HL-60 (cell line): ENCODE measurements at regions not wholly inside any gene's neighbourhood (a gene's known extent, or its start where the extent isn't known, plus 50 kb on each side); places are given as distances from the start of the nearest gene placed in this dataset.

Experiments
- CTCF ChIP-seq: IDR thresholded peaks from one replicate; pipeline ENCODE4 v1.5.1; 2011; ENCODE audit warnings: low read length, control low read depth, inconsistent platforms; ENCODE audit not compliant: insufficient read depth
- GABPA ChIP-seq: IDR thresholded peaks from 2 replicates; pipeline ENCODE4 v1.6.1; 2012; ENCODE audit warnings: low read depth
- POLR2AphosphoS5 ChIP-seq: IDR thresholded peaks from 2 replicates; pipeline ENCODE4 v1.6.1; 2012; ENCODE audit warnings: low read depth
- REST ChIP-seq: IDR thresholded peaks from 2 replicates; pipeline ENCODE4 v1.6.1; 2012; ENCODE audit warnings: low read depth; ENCODE audit not compliant: insufficient replicate concordance
- SPI1 ChIP-seq: IDR thresholded peaks from 2 replicates; pipeline ENCODE4 v1.6.1; 2012; ENCODE audit warnings: low read depth, mild to moderate bottlenecking, borderline replicate concordance

- TF ChIP-seq CTCF (no peak), GABPA (no peak), REST (no peak), POLR2AphosphoS5 (no peak), SPI1 (no peak)
Measured at GRCh38 chr11:112752563-112752962, 208.7 kb upstream of the NCAM1 start.
